Osteocyte (in vitro differentiated cells): ENCODE measurements at regions not wholly inside any gene's neighbourhood (a gene's known extent, or its start where the extent isn't known, plus 50 kb on each side); places are given as distances from the start of the nearest gene placed in this dataset.

Source experiments
- DNase-seq: peaks from one replicate; pipeline ENCODE4 v3.0.0; 2021; ENCODE audit warnings: mixed read lengths; ENCODE audit not compliant: unreplicated experiment; ENCODE audit errors: extremely low spot score
- H3K27ac Mint-ChIP-seq: one replicate; pipeline ENCODE4 v1.8.0; 2021; ENCODE audit warnings: mild to moderate bottlenecking, mixed read lengths; ENCODE audit not compliant: unreplicated experiment
- H3K27me3 Mint-ChIP-seq: one replicate; pipeline ENCODE4 v1.8.0; 2021; ENCODE audit warnings: mixed read lengths; ENCODE audit not compliant: unreplicated experiment
- H3K36me3 Mint-ChIP-seq: one replicate; pipeline ENCODE4 v1.8.0; 2021; ENCODE audit warnings: mixed read lengths; ENCODE audit not compliant: unreplicated experiment
- H3K4me1 Mint-ChIP-seq: one replicate; pipeline ENCODE4 v1.8.0; 2021; ENCODE audit warnings: mixed read lengths; ENCODE audit not compliant: unreplicated experiment
- H3K4me3 Mint-ChIP-seq: one replicate; pipeline ENCODE4 v1.8.0; 2021; ENCODE audit warnings: mild to moderate bottlenecking, moderate library complexity, mixed read lengths; ENCODE audit not compliant: unreplicated experiment
- H3K9me3 Mint-ChIP-seq: one replicate; pipeline ENCODE4 v1.8.0; 2021; ENCODE audit warnings: mixed read lengths; ENCODE audit not compliant: unreplicated experiment
- CTCF ChIP-seq: fragments of 200-600 bp; sonication (generic); IDR thresholded peaks from 2 replicates; pipeline ENCODE4 v1.5.0; 2021; ENCODE audit warnings: antibody characterized with exemption, mild to moderate bottlenecking, moderate library complexity

DNA sequence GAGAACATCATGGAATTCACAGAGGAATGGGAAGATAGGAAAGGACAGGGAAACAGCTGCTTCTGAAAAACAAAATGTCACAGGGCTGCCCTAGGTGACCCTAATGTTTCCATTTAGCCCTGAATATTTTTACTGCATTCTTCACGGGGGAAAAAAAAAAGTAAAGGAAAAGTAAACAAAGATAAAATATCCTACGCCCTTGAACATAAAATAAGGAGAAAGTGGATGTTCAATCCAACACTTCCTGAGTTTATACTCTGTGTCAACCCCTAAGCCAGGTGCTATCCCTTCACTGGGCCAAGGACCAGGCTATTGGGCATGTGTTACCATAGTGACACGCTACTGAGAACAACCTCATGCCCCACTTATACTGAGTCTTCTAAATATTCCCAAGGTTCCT, 84.7 kb downstream of the FAM76B start:
- no peak overlapping the region for H3K27ac Mint-ChIP-seq
- no peak for TF ChIP-seq CTCF
- peaks cover 3% of the 10 kb centered on the region for H3K27me3 Mint-ChIP-seq
- no peak for DNase-seq
- no peak overlapping the region for H3K4me3 Mint-ChIP-seq
- H3K9me3 Mint-ChIP-seq, result no peaks in the 10 kb centered on the region
- H3K4me1 Mint-ChIP-seq, result peaks cover 17% of the 10 kb centered on the region
- no peaks in the 10 kb centered on the region for H3K36me3 Mint-ChIP-seq

GRCh38 chr11:95703049-95703448, 86.5 kb downstream of the FAM76B start:
- no peaks in the 10 kb centered on the region for H3K36me3 Mint-ChIP-seq
- peaks cover under 1% of the 10 kb centered on the region for H3K27me3 Mint-ChIP-seq
- peak overlapping the region; percentile 79 for H3K27ac Mint-ChIP-seq

GRCh38 chr11:95702526-95702925, 87.1 kb downstream of the FAM76B start:
- Mint-ChIP-seq H3K4me3 (no peak overlapping the region), H3K27ac (peak overlapping the region; percentile 79), H3K27me3 (peaks cover 5% of the 10 kb centered on the region), H3K4me1 (peaks cover 26% of the 10 kb centered on the region), H3K9me3 (no peaks in the 10 kb centered on the region), H3K36me3 (no peaks in the 10 kb centered on the region)
- no peak for TF ChIP-seq CTCF
- no peak for DNase-seq

More at GRCh38 chr11:95703049-95703448, 86.5 kb downstream of the FAM76B start:
- no peak for TF ChIP-seq CTCF
- DNase-seq, result no peak
- Mint-ChIP-seq H3K4me3 (no peak overlapping the region), H3K4me1 (peaks cover 26% of the 10 kb centered on the region), H3K9me3 (no peaks in the 10 kb centered on the region)

- Mint-ChIP-seq H3K27me3 (peaks cover 5% of the 10 kb centered on the region), H3K4me1 (peaks cover 26% of the 10 kb centered on the region), H3K4me3 (no peak overlapping the region), H3K27ac (peak overlapping the region; percentile 61), H3K36me3 (no peaks in the 10 kb centered on the region), H3K9me3 (no peaks in the 10 kb centered on the region)
- TF ChIP-seq CTCF, result no peak
- no peak for DNase-seq
Observed at GRCh38 chr11:95700471-95700817, 89.1 kb downstream of the FAM76B start.

GRCh38 chr11:95699631-95700470, 89.7 kb downstream of the FAM76B start:
- no peak for TF ChIP-seq CTCF
- no peak for DNase-seq
- H3K27ac Mint-ChIP-seq, result peak overlapping the region; percentile 61
- H3K36me3 Mint-ChIP-seq, result no peaks in the 10 kb centered on the region
- H3K9me3 Mint-ChIP-seq, result no peaks in the 10 kb centered on the region
- peaks cover 26% of the 10 kb centered on the region for H3K4me1 Mint-ChIP-seq
- peaks cover 5% of the 10 kb centered on the region for H3K27me3 Mint-ChIP-seq
- H3K4me3 Mint-ChIP-seq, result no peak overlapping the region
